DMS114 treated with DMSO at 0.1 percent for 48 hours (cell line): ENCODE measurements at regions not wholly inside any gene's neighbourhood (a gene's known extent, or its start where the extent isn't known, plus 50 kb on each side); places are given as distances from the start of the nearest gene placed in this dataset.

Experiments
- DNase-seq: peaks from one replicate; lab custom pipeline; 2025; ENCODE audit not compliant: unreplicated experiment; lab: John Stamatoyannopoulos, UW

- no peak for DNase-seq
Measured at GRCh38 chr2:236963631-236964182, 122.0 kb upstream of the COPS8 start.

- no peak for DNase-seq
Measured at GRCh38 chr2:236964291-236964690, 121.4 kb upstream of the COPS8 start.

- DNase-seq = no peak
Measured at GRCh38 chr2:236965021-236965840, 120.5 kb upstream of the COPS8 start.

- no peak for DNase-seq
Measured at GRCh38 chr2:236965841-236966096, 119.9 kb upstream of the COPS8 start.

DNA sequence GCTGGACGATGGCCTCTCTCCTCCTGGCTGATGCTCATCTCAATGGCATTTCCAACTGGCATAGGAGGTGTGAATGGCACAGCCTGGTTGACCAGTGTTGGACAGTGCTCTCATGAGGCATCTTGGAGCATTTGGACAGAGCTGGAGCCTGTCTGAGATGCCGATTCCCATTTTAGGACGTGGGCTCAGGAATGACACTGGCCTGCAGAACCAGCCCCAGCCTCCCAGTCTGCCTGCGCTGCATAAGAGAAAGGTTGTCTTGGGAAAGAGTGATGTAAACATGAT lies 118.2 kb upstream of the COPS8 start:
- DNase-seq = no peak

DNA sequence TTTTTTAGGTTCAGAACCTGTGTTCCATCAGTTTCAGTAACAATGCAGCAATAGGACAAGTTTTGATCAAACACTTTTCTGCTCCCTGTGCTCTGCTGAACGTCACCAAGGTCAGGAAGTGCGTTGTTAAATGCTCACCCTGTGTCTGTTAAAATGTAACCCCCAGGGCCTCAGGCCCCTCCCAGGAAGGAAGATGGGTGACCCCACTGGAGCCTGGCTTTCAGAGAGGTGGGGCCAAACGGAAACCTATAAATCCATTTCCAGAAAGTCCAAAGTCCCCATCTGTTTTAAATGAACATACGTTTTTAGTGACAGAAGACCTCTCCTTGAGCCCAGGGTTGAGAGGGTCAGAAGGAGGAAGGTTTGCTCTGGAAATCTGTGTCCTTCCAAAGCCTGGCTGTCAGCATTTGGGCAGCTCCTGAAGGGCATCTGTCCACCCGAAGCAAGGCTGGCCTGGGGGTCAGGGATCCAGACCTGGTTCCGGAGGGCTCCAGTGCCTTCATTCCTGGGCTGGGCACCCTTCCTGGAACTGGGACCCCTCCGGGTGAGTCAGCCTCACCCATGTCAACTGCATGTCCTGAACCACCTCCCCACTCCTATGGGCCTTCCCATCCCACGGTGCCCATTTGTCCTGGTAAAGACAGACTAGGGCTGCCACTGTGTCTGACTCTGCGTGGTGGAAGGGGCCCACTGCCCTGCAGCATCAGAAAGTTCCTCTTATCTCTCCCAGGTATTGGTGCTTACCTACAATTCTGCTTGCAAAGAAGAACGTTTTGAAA lies 117.4 kb upstream of the COPS8 start:
- DNase-seq = no peak

GRCh38 chr2:236968880-236969534 lies 116.7 kb upstream of the COPS8 start:
- no peak for DNase-seq

DNA sequence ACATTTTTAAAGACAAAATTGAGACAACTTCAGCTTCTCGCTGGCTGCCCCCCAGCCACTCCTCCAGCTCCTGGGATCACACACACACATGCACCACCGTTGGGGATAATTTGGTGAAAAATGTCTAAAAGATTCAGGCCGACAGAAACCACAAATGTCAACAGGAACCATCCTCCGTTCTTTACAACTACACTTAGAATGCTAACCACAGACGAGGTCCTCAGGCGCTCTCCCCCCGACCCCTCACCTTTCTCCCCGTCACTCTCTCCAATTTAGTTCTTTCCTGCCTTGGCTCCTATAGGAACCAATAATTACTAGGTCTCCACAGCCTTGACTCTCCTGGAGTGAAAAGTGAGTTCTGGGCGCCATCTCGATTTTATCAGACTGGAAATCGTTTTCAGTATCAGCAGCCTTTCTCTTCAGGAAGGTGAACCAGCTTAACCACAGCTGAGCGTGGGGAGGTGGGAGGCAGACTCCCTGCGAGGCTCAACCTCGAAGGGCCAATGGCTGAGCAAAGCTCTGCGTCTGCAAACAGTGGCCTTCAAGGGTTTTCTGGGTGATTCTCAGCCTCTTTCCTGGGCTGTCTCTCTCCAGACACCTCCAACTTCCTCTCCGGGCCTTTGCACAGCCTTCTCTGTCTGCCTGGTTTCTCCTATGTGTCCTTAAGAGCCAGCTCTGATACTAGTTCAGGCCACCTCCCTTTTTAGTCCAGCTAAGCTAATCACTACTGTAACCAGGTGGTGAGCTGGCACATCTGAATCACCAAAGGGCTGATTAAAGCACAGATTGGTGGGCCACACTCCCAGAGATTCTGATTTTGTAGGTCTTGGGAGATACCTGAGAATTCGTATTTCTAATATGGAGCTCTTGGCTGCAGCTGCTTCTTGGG lies 115.7 kb upstream of the COPS8 start:
- no peak for DNase-seq

DNA sequence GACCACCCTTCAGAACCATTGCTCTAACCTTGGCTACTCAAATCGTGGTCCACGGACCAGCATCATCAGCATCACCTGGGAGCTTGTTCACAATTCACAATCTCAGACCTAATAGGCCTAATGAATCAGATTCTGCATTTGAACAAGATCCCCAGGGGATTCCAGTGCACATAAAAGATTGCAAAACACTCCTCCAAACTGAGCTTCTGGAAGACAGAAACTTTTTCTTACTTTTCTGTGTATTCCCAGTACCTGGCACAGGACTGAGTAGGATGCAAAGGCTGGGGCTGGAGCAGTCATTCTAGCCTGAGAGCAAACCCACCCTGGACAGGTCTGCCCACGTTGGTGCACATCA lies 115.1 kb upstream of the COPS8 start:
- no peak for DNase-seq

DNA sequence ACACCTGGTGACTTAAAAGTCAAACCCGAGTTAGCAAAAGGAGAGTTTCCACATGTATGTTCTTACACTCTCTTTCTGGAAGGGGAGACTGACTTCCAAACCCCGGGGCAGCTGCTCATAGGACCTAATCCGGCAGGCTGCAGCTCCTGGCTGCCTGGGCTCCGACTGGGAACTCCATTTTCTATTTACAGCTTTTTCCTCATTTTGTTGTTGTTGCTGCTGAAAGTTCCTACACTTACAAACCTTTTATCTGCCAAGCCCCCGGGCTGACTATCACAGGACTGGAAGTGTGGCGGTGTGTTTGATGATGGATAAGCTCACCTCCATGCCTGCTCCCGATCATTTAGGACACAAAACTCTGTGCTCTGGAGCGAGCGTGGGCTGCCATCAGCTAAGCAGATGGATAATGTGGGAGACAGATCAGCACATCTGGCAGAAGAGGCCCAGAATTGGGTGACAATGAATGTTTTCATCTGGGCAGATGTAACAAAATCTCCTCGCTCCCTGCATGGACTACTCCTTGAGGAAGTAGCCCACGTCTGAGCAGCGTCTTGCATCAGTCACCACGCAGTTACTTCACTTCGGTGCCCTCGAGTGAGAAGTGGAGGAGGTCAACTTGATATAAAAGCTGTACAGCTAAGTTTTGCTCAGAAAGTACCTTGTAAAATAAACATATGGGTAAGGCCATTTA lies 114.4 kb upstream of the COPS8 start:
- no peak for DNase-seq

DNA sequence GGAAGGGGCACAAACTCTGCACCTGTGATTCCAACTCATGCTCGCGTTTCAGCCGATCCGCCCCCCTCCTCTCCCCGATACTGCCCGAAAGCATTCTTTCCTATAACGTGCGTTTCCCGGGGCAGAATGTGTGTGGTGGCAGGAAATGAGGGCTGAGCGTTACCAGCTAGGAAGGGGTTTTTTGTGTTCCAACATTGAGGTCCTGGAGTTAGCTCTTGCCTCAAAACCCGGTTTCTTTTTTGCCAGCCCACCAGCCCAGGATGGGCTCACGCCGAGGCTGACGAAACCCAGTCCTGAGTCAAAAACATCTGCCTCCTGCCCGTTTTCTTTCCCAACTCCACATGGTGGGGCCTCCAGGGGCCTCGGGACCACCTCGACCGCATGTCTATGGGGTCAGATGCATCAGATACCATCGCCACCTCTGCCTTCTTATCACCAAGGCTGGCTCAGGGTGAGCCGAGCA lies 113.7 kb upstream of the COPS8 start:
- DNase-seq = no peak

GRCh38 chr2:236972491-236973342 lies 113.0 kb upstream of the COPS8 start:
- no peak for DNase-seq

DNA sequence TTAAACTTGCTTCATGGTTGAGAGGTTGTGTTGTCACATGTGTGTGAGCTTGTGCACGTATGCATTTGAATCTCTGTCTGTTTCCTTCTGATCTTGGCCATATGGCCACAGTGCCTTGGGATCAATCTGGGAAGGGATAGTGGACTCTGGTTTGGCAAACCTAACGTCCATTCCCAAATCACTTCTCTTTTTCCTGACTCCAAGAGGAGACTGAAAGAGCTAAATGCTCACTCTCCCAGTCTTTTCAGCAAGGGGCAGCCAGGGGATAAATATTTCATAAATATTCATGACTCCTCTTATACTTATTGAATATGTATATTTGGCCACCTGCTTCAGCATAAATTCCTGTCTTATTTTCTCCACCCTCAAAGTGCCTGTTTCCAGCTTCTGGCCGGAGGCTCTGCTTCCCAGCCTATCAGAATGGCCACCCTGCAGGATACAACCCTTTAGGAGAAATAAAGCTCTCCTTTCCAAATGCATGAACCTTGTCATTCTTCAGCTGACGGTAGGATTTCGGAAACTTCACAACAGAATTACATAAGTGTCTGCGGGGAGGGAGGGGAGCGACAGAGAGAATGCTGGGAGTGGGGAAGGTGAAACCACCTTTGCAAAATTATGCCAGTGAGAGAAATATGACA lies 112.2 kb upstream of the COPS8 start:
- no peak for DNase-seq

DNA sequence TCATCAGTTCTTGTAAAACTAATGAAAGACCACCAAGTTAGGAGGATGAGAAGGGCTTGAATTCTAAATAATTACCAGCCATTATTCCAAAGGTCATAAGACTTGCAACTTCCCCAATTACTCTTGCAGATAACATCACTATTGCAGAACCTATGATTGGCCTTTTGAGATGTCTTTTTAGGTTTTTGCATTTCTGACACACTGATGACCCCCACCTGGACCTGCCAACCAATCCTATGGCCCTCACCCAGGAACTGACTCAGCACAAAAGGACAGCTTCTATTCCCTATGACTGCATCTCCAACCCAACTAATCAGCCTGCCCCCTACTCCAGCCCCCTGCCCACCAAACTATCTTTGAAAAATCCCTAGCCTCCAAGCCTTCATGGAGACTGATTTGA lies 111.5 kb upstream of the COPS8 start:
- DNase-seq = no peak

DNA sequence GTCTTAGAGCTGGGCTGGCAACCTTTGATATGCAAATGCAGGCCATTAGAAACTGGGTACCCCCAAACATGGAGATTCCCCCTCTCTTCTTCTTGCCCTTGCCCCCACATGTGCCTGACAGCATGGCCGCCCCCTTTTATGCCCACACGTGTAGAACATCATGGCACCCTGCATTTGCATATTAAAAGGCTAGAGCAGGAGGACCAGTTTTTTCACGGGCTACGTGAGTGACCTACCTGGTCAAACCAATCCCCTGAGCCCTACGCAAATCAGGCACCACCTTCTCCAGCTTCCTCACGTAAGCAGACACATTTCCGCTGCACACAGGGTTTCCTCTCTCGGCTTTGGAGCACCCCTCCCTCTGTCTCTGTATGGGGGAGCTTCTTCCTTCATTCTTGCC lies 110.9 kb upstream of the COPS8 start:
- no peak for DNase-seq

DNA sequence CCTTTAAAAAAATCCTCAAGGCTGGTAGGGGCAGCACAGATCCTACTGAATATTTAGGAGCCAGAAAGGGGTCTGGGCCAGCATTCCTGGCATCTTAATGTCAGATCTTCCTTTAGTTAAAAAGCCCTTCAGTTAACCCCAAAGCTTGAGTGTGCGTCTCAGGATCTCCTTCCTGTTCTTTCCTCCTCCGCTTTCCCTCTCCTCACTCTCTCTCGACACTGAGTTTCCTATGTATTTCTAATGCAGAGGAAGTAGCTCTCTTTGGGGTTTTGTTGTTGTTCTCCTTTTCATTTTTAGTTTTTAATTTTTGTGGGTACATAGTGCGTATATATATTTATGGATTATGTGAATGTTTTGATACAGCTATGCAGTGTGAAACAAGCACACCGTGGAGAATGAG lies 109.9 kb upstream of the COPS8 start:
- DNase-seq = no peak

DNA sequence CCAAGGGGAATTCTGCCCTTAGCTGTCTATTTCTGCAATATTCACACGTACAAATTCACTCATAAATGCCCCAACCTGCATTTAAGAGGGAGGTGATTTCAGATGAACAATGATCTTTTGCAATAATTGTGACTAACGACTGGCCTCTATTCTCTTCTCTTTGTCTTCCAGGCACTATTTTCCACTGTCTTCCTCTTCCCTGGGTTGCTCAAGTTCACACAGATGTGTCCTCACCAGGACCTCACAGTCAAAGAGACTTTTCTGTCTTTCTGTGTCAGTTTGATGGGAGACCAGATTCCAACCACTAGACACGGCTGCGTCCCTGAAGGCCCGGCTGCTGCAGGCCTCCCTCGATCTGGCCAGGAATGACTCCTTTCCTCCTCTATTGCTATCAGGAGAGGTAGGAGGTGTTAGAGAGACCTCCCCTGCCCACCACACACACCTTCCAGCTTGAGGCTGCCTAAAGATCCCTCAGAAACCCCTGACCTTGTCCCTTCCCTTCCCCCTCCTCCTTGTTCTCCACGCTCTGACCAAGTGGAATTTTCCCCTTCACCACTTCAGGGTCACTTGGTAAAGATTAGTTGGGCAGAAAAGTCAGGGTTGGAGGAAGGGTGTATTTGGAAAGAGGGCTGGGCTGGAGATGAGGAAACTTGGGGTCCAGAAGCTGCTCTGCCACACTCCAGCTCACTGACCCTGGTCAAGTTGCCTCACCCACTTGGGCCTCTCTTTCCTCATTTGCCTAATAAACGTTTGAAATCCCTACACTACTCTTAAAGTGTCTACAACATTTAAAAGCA lies 109.2 kb upstream of the COPS8 start:
- no peak for DNase-seq

GRCh38 chr2:236977063-236977851 lies 108.4 kb upstream of the COPS8 start:
- DNase-seq = no peak
